ENCODE measurements at regions not wholly inside any gene's neighbourhood (a gene's known extent, or its start where the extent isn't known, plus 50 kb on each side); places are given as distances from the start of the nearest gene placed in this dataset.

DNA sequence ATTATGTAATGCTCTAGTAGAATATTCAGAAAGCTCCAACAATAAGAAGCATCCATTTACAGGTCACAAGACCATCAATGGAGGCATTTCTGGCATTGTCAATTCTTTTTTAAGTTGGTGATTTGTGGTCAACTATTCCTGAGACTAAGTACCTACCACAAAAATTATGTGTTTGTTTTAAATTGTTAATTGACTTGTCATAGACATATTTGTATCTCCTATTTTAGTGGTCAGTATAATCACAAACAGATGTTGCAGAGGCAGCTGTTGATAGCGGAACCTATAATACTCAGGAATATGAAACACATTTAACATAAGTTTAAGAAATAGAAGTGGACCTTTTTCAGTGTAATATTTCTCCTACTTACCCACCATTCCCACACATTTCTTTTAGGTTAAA lies 430.1 kb downstream of the CCDC85A start:
- no TSS peak for BruUV-seq (replicated peaks)
- CTCF ChIA-PET, result no interaction called here

GRCh38 chr2:56615760-56616159 lies 432.0 kb downstream of the CCDC85A start:
- CTCF ChIA-PET, result interaction anchor here (0.6 kb wide), 2 partner anchors 903 to 1311 kb away, joined by 3 to 4 read pairs; no protein-coding TSS in a partner anchor
- no peak overlapping the region for H3K4me3 Mint-ChIP-seq (ENCODE audit: low read depth, unreplicated experiment)
- H3K9me3 Mint-ChIP-seq (ENCODE audit: low read depth, unreplicated experiment), result no peaks in the 10 kb centered on the region
- intact Hi-C loops (cut with micrococcal nuclease; ENCODE audit: unreplicated experiment), result no loop called here
- H3K27me3 Mint-ChIP-seq (ENCODE audit: unreplicated experiment), result no peaks in the 10 kb centered on the region
- BruUV-seq (replicated peaks), result no TSS peak
- TF ChIP-seq, protein P1, sequence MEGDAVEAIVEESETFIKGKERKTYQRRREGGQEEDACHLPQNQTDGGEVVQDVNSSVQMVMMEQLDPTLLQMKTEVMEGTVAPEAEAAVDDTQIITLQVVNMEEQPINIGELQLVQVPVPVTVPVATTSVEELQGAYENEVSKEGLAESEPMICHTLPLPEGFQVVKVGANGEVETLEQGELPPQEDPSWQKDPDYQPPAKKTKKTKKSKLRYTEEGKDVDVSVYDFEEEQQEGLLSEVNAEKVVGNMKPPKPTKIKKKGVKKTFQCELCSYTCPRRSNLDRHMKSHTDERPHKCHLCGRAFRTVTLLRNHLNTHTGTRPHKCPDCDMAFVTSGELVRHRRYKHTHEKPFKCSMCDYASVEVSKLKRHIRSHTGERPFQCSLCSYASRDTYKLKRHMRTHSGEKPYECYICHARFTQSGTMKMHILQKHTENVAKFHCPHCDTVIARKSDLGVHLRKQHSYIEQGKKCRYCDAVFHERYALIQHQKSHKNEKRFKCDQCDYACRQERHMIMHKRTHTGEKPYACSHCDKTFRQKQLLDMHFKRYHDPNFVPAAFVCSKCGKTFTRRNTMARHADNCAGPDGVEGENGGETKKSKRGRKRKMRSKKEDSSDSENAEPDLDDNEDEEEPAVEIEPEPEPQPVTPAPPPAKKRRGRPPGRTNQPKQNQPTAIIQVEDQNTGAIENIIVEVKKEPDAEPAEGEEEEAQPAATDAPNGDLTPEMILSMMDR (IDR thresholded peaks at IDR 0.05; ENCODE audit: unreplicated experiment), result no peak
- no peaks in the 10 kb centered on the region for H3K36me3 Mint-ChIP-seq (ENCODE audit: insufficient read depth, unreplicated experiment)
- H3K27ac Mint-ChIP-seq (ENCODE audit: unreplicated experiment), result no peak overlapping the region
- no peaks in the 10 kb centered on the region for H3K4me1 Mint-ChIP-seq (ENCODE audit: low read depth, unreplicated experiment)
- no peak for DNase-seq

More for the DNA sequence above, 430.1 kb downstream of the CCDC85A start:
- TF ChIP-seq, protein P1 (IDR thresholded peaks at IDR 0.05; ENCODE audit: unreplicated experiment), result no peak
- intact Hi-C loops (cut with micrococcal nuclease; ENCODE audit: unreplicated experiment), result no loop called here
- no peak for DNase-seq
- no peaks in the 10 kb centered on the region for H3K4me1 Mint-ChIP-seq (ENCODE audit: low read depth, unreplicated experiment)
- no peak overlapping the region for H3K27ac Mint-ChIP-seq (ENCODE audit: unreplicated experiment)
- no peak overlapping the region for H3K4me3 Mint-ChIP-seq (ENCODE audit: low read depth, unreplicated experiment)
- no peaks in the 10 kb centered on the region for H3K9me3 Mint-ChIP-seq (ENCODE audit: low read depth, unreplicated experiment)
- no peaks in the 10 kb centered on the region for H3K36me3 Mint-ChIP-seq (ENCODE audit: insufficient read depth, unreplicated experiment)
- no peaks in the 10 kb centered on the region for H3K27me3 Mint-ChIP-seq (ENCODE audit: unreplicated experiment)

DNA sequence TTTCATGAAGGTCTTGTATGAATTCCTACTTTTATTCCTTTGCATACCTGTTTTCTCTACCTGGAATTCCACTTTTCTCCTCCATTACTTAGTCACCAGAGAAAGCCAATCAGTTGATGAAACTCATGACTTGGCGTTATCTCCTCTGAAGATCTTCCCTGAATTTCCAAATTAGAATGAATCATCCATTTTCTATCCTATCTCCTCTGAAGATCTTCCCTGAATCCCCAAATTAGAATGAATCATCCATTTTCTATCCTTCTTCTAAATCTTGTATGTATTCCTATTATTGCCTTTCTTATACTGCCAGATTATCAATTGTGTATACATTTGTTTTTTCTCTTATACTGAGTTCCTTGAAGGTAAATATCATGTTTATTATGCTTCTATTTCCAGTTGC lies 440.4 kb downstream of the CCDC85A start:
- no peak for DNase-seq
- TF ChIP-seq, protein P1 (IDR thresholded peaks at IDR 0.05; ENCODE audit: unreplicated experiment), result no peak
- Mint-ChIP-seq H3K4me3 (ENCODE audit: low read depth, unreplicated experiment) (no peak overlapping the region), H3K4me1 (ENCODE audit: low read depth, unreplicated experiment) (no peaks in the 10 kb centered on the region), H3K36me3 (ENCODE audit: insufficient read depth, unreplicated experiment) (no peaks in the 10 kb centered on the region), H3K27me3 (ENCODE audit: unreplicated experiment) (no peaks in the 10 kb centered on the region), H3K27ac (ENCODE audit: unreplicated experiment) (no peak overlapping the region), H3K9me3 (ENCODE audit: low read depth, unreplicated experiment) (peaks cover 3% of the 10 kb centered on the region)
- CTCF ChIA-PET, result no interaction called here
- intact Hi-C loops (cut with micrococcal nuclease; ENCODE audit: unreplicated experiment), result no loop called here
- no TSS peak for BruUV-seq (replicated peaks)

DNA sequence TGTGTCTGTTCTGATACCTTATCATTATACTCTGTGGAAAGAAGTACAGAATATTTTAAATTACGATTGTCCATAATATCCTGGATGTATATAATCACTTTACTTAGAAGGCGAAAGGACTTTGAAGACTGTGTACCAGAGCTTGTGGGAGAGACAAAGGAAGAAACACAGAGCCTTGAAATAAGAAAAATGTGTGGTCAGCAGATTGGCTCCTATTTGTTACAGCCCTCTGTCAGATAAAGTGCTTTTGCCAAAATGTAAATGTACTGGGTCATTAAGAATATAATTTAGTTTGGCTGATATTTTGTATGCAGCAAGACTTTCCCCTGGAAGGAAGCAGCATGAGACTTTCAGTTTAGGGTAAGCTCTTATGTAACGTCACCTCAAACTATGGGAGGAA lies 443.1 kb downstream of the CCDC85A start:
- Mint-ChIP-seq H3K36me3 (ENCODE audit: insufficient read depth, unreplicated experiment) (no peaks in the 10 kb centered on the region), H3K27me3 (ENCODE audit: unreplicated experiment) (no peaks in the 10 kb centered on the region), H3K4me1 (ENCODE audit: low read depth, unreplicated experiment) (no peaks in the 10 kb centered on the region), H3K4me3 (ENCODE audit: low read depth, unreplicated experiment) (no peak overlapping the region), H3K9me3 (ENCODE audit: low read depth, unreplicated experiment) (peaks cover 3% of the 10 kb centered on the region), H3K27ac (ENCODE audit: unreplicated experiment) (no peak overlapping the region)
- intact Hi-C loops (cut with micrococcal nuclease; ENCODE audit: unreplicated experiment), result no loop called here
- CTCF ChIA-PET, result no interaction called here
- DNase-seq, result no peak
- BruUV-seq (replicated peaks), result no TSS peak
- TF ChIP-seq, protein P1 (IDR thresholded peaks at IDR 0.05; ENCODE audit: unreplicated experiment), result no peak

All from Calu3 (cell line).